ENCODE measurements at regions not wholly inside any gene's neighbourhood (a gene's known extent, or its start where the extent isn't known, plus 50 kb on each side); places are given as distances from the start of the nearest gene placed in this dataset.

GRCh38 chr2:153028626-153029025 is 310.2 kb downstream of the ARL6IP6 start:
- no peaks in the 10 kb centered on the region for H3K27me3 ChIP-seq (ENCODE audit: insufficient read depth, low read length)
- H3K9me3 ChIP-seq (ENCODE audit: low read depth, low read length) = no peaks in the 10 kb centered on the region
- no peaks in the 10 kb centered on the region for H3K4me1 ChIP-seq (ENCODE audit: insufficient read depth, low read length)
- H3K4me2 ChIP-seq (ENCODE audit: insufficient read depth, low read length) = no peak overlapping the region
- H3K79me2 ChIP-seq (ENCODE audit: insufficient read depth, low read length) = no peaks in the 10 kb centered on the region
- no peaks in the 10 kb centered on the region for H4K20me1 ChIP-seq (ENCODE audit: insufficient read depth, low read length)
- no peak for DNase-seq (ENCODE audit: insufficient read length, low spot score, missing footprints)
- H3K4me3 ChIP-seq (ENCODE audit: insufficient read depth, low read length) = no peak overlapping the region
- no peak overlapping the region for H2AFZ ChIP-seq (ENCODE audit: low read length)
- H3K36me3 ChIP-seq (ENCODE audit: insufficient read depth, low read length) = no peaks in the 10 kb centered on the region
- H3K27ac ChIP-seq (ENCODE audit: low read depth, low read length) = no peak overlapping the region
- TF ChIP-seq, protein P1, sequence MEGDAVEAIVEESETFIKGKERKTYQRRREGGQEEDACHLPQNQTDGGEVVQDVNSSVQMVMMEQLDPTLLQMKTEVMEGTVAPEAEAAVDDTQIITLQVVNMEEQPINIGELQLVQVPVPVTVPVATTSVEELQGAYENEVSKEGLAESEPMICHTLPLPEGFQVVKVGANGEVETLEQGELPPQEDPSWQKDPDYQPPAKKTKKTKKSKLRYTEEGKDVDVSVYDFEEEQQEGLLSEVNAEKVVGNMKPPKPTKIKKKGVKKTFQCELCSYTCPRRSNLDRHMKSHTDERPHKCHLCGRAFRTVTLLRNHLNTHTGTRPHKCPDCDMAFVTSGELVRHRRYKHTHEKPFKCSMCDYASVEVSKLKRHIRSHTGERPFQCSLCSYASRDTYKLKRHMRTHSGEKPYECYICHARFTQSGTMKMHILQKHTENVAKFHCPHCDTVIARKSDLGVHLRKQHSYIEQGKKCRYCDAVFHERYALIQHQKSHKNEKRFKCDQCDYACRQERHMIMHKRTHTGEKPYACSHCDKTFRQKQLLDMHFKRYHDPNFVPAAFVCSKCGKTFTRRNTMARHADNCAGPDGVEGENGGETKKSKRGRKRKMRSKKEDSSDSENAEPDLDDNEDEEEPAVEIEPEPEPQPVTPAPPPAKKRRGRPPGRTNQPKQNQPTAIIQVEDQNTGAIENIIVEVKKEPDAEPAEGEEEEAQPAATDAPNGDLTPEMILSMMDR (IDR thresholded peaks at IDR 0.05; ENCODE audit: extremely low read depth, low read depth, low read length) = no peak

DNA sequence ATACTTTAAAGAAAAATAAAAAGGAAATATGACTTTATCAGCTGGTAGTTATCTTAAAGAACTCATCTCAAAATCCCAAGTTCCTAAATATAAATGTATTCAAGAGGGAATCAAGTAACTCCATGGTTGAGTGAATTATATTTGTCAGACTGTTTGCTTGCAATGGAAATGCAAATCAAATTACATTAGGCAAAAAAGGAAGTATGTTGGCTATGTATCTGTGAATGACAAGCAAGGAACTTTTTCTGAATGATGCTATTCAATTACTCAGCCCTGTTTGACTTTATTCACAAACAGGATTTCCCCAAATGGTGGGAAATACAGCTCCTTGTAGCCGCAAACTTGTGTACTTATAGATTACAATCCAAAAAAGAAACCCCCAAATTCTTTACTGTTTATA is 309.1 kb downstream of the ARL6IP6 start:
- no peak for DNase-seq (ENCODE audit: insufficient read length, low spot score, missing footprints)
- H3K4me3 ChIP-seq (ENCODE audit: insufficient read depth, low read length) = no peak overlapping the region
- H2AFZ ChIP-seq (ENCODE audit: low read length) = no peak overlapping the region
- no peak overlapping the region for H3K27ac ChIP-seq (ENCODE audit: low read depth, low read length)
- H3K27me3 ChIP-seq (ENCODE audit: insufficient read depth, low read length) = no peaks in the 10 kb centered on the region
- H4K20me1 ChIP-seq (ENCODE audit: insufficient read depth, low read length) = no peaks in the 10 kb centered on the region
- H3K9me3 ChIP-seq (ENCODE audit: low read depth, low read length) = no peaks in the 10 kb centered on the region
- no peak overlapping the region for H3K4me2 ChIP-seq (ENCODE audit: insufficient read depth, low read length)
- no peaks in the 10 kb centered on the region for H3K79me2 ChIP-seq (ENCODE audit: insufficient read depth, low read length)
- no peaks in the 10 kb centered on the region for H3K36me3 ChIP-seq (ENCODE audit: insufficient read depth, low read length)
- H3K4me1 ChIP-seq (ENCODE audit: insufficient read depth, low read length) = no peaks in the 10 kb centered on the region
- TF ChIP-seq, protein P1 (IDR thresholded peaks at IDR 0.05; ENCODE audit: extremely low read depth, low read depth, low read length) = no peak

- TF ChIP-seq, protein P1 (IDR thresholded peaks at IDR 0.05; ENCODE audit: extremely low read depth, low read depth, low read length) = no peak
- H4K20me1 ChIP-seq (ENCODE audit: insufficient read depth, low read length) = no peaks in the 10 kb centered on the region
- H3K27me3 ChIP-seq (ENCODE audit: insufficient read depth, low read length) = no peaks in the 10 kb centered on the region
- H3K36me3 ChIP-seq (ENCODE audit: insufficient read depth, low read length) = no peaks in the 10 kb centered on the region
- no peaks in the 10 kb centered on the region for H3K79me2 ChIP-seq (ENCODE audit: insufficient read depth, low read length)
- H3K4me1 ChIP-seq (ENCODE audit: insufficient read depth, low read length) = no peaks in the 10 kb centered on the region
- no peak overlapping the region for H2AFZ ChIP-seq (ENCODE audit: low read length)
- no peak overlapping the region for H3K4me2 ChIP-seq (ENCODE audit: insufficient read depth, low read length)
- no peak for DNase-seq (ENCODE audit: insufficient read length, low spot score, missing footprints)
- no peaks in the 10 kb centered on the region for H3K9me3 ChIP-seq (ENCODE audit: low read depth, low read length)
- H3K4me3 ChIP-seq (ENCODE audit: insufficient read depth, low read length) = no peak overlapping the region
- no peak overlapping the region for H3K27ac ChIP-seq (ENCODE audit: low read depth, low read length)
Measured at GRCh38 chr2:153020201-153020600, 301.8 kb downstream of the ARL6IP6 start.

GRCh38 chr2:153005071-153005730 is 286.8 kb downstream of the ARL6IP6 start:
- Histone ChIP-seq H4K20me1 (ENCODE audit: insufficient read depth, low read length) (no peaks in the 10 kb centered on the region), H3K36me3 (ENCODE audit: insufficient read depth, low read length) (no peaks in the 10 kb centered on the region), H3K27ac (ENCODE audit: low read depth, low read length) (no peak overlapping the region), H3K4me2 (ENCODE audit: insufficient read depth, low read length) (no peak overlapping the region), H3K27me3 (ENCODE audit: insufficient read depth, low read length) (no peaks in the 10 kb centered on the region), H2AFZ (ENCODE audit: low read length) (no peak overlapping the region), H3K9me3 (ENCODE audit: low read depth, low read length) (no peaks in the 10 kb centered on the region), H3K4me1 (ENCODE audit: insufficient read depth, low read length) (no peaks in the 10 kb centered on the region), H3K4me3 (ENCODE audit: insufficient read depth, low read length) (no peak overlapping the region), H3K79me2 (ENCODE audit: insufficient read depth, low read length) (no peaks in the 10 kb centered on the region)
- TF ChIP-seq, protein P1 (IDR thresholded peaks at IDR 0.05; ENCODE audit: extremely low read depth, low read depth, low read length) = no peak
- no peak for DNase-seq (ENCODE audit: insufficient read length, low spot score, missing footprints)

All from osteoblast (primary cell).